ENCODE measurements at regions not wholly inside any gene's neighbourhood (a gene's known extent, or its start where the extent isn't known, plus 50 kb on each side); places are given as distances from the start of the nearest gene placed in this dataset.
"Not testable (repeated sequence)": the region's sequence is repeated elsewhere in the genome, so short reads cannot be mapped to it uniquely, and the experiment has no call there.

DNA sequence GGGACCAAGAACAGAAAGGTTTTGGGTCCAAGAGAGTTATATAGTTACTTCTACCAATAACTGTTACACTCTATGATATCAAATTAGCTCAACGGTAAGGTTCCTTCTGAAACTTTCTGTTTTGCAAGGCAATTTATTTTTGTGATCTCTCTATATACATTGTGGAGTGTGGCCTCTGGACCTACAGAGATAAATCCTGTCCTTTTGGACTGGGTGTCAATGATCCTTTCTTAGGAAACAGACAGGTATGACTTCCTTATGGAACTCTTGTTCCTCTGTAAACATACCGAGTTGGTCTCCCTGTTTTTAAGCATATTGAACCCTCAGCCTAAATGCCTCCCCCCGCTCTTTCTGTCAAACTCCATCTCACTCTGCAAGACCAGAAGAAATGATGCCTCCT lies 1117.8 kb downstream of the BCL11A start:
- DNase-seq (ENCODE audit: low spot score): no peak

DNA sequence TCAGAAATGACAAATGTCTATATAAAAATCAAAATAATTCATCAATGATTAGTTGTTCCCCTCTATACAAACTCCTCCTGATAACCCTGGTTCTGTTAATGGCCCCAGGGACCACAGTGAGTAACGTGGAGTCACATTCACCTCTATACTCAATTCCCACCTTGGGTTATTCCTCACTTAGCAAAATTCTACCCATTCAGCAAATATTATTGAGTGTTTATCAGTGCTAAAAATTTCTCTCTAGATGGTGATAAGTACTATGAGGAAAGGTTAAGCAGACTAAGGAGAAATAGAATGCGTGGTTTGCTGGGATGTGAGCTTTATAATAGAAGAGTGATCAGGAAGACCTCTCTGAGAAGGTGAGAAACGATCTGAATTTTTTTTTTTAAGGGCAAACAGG lies 1124.5 kb downstream of the BCL11A start:
- DNase-seq (ENCODE audit: low spot score): no peak

DNA sequence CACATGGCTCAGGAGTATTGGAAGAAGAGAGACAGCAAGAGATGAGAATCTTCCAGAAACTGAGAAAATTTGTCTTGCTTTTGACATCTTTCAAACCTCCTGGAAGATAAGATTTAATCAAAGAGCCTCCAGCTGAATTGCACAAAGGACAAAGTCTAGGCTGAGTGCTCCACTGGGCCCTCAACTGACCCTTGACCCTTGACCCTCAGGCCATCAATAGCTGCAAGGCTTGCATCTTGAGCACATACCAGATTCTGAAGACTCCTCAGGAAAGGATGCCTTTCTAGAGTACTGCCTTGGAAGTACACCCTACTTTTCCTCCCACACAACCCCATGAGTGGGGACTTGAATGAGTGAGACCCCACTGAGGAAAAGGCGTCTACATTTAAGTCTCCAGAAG lies 1125.5 kb downstream of the BCL11A start:
- no peak for DNase-seq (ENCODE audit: low spot score)

DNA sequence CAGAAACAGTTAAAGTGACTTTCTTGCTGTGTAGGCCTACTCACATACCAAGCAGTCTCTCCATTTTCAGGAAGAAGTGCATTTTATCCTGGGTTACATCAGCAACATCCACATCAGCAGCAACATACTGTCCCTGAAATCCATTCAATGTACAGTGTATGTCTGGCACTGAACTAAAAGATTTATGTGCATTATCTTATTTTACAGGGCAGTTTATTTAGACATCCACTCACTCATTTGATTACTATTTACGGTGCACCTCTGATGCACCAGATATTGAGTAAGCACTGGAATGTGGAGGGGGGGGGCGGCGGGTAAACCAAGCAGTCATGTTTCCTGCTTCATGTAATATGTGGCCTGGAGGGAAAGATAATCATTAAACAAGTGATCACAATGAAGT lies 1128.2 kb downstream of the BCL11A start:
- DNase-seq (ENCODE audit: low spot score): no peak

DNA sequence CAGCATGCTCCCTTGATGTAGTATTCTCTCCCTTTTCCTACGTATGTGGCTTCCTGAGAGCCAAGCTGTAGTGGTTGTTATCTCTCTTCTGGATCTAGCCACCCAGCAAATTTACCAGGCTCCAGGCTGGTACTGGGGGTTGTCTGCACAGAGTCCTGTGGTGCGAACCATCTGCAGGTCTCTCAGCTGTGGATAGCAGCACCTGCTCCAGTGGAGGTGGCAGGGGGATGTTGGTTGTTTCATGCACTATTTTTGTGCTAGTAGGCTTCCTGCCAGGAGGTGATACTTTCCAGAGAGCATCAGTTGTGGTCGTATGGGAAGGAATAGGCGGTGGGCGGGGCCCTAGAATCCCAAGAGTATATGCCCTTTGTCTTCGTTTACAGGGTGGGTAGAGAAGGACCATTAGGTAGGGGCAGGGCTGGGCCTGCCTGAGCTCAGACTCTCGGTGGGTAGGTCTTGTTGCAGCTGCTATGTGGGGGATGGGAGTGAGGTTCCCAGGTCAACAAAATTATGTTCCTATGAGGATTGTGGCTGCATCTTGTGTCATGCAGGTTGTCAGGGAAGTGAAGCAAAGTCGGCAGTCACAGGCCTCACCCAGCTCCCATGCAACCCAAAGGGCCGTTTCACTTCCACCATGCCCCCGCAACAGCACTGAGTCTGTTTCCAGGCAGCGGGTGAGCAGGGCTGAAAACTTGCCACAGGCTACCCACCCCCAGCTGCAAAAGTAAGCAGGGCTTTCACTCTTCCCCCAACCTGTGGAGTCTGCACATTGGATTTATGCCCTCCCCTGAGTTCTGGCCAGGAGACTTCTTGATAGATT lies 1139.5 kb downstream of the BCL11A start:
- no peak for DNase-seq (ENCODE audit: low spot score)

DNA sequence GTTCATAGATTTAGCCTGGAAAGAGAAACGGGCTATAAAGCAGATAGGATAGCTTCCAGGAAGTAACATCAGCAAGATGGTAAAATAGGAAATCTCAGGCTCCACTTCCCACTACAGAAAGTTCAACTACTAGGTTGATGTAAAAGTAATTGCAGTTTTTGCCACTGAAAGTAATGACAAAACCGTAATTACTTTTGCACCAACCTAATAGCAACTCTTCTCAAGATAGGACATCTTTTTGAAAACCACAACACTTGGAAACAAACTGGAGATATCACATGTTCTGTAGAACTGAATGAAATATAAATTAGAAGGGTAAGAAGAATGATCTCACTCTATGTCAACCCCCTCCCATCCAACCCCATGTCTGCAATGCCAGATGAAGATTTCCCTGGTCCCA lies 1154.3 kb downstream of the BCL11A start:
- no peak for DNase-seq (ENCODE audit: low spot score)

DNA sequence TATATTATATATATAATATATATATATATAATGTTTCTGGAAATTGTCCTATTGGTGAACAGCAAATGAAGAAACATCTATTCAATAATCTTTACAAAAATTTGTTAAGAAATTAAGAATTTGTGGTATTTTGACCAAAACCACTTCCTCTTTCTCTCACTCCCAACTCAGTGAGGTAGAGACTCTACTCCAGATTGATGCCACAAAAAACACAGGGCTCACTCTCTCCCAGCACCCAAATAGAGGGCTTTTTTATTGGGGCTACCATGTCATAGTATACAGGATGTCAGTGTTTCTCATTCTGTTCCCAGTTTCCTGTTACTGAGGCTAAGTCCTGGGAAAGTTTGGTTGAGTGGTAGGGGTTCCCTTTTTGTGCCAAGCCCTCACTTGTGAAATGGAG lies 1155.4 kb downstream of the BCL11A start:
- DNase-seq (ENCODE audit: low spot score): no peak

DNA sequence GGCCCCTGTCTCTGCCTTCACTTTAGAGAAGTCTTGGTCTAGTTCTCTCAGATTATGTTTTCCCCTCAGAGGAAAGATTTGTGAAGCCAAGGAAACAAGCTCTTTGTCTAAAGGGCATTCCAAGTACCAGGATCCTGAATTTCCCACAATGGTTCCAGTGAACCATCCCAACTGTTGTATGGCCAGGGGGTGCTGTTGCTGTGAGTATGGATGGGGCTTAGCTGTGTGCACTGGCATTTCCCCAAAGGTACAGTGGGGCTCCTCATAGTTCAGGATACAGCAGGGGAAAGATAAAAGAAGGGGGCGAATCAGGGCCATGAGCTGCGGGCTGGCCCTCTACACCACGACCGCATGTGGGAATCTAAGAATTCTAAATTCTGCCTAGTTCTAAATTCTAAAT lies 1154.0 kb upstream of the FANCL start:
- DNase-seq (ENCODE audit: low spot score): no peak

DNA sequence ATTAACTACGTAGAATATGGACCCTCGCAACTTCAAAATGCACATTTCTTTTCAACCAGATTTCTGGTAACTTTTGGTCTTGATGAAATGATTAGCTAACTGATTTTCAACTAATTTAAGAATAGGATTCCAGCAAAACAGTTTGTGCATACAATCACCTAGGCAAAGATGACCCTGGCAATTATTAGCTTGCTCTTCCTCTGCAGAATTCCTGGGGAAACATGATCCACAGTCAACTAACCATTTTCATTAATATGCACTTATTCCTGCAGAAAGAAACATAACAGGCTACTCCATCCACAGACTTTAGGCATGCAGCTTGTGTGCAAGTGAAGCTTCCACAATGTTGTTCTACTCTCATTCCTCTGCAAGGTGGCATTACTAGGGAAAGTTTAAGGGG lies 1150.8 kb upstream of the FANCL start:
- no peak for DNase-seq (ENCODE audit: low spot score)

DNA sequence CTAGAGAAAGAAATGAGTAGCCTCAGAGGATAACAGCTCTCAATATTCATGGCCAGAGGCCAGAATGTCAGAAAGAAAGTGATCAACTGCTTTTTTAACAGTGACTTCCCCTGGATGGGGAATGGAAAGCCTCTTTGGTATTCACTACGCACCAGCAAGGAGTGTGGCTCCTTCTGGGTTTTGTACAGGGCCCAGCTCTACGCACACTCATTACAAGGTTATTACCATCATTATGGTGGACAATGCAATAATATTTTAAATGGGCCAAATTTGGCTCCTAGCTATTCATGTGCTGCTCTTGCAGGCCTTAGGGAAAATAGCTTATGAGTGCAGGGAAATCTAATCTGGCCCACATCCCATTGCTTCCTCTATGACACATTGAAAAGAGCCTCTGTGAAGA lies 1149.5 kb upstream of the FANCL start:
- no peak for DNase-seq (ENCODE audit: low spot score)

DNA sequence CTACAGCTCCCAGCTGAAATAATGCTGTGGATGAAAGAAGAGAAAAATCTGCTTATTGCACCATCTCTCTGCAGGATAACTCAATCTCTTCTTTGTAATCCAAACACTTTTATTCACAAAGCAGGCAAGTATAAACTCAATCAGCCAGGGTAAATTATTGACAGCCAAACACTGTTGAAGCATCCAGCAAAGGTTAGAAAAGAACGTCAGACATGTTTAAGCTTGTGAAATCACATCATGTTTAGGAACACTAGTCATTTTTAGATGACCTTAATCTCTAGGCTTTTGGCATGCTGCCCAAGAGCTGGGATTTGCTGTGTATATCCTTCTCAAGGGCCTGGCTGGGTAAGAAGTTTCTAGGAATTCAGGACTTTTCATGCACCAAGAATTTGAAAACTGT lies 1148.1 kb upstream of the FANCL start:
- no peak for DNase-seq (ENCODE audit: low spot score)

DNA sequence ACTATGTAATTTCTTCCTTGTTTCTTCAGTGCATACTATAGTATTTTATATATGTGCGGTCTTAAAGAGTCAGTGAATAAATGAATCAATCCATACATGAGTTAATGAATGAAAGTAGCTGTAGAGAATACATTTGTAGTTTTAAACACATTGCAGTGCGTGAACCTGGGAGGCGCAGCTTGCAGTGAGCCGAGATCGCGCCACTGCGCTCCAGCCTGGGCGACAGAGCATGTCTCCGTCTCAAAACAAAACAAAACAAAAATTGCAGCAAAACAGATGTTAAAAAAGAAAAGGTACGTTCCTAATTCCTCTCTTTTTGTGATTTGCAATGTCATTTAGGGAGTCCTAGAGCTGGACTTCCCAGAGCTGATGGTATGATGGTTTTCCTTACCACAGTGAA lies 1144.8 kb upstream of the FANCL start:
- DNase-seq (ENCODE audit: low spot score): no peak

DNA sequence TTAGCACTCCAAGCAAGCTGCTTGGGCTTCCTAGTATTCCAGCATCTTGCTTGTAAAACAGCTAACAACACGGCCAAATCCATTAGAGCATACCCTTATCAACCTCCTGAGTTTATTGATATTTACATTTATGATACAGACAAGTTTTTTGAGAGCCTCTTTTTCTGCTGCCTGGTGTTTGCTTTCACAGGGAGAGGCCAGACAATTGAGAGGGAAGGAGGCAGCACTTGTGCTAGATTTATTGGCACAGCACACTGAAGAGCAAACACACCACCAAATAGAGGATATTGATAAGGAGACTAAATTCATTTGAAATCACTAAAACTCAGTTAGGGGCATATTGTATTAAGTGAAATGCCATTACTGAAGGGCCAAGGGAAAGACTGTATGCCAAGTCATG lies 1142.3 kb upstream of the FANCL start:
- no peak for DNase-seq (ENCODE audit: low spot score)

DNA sequence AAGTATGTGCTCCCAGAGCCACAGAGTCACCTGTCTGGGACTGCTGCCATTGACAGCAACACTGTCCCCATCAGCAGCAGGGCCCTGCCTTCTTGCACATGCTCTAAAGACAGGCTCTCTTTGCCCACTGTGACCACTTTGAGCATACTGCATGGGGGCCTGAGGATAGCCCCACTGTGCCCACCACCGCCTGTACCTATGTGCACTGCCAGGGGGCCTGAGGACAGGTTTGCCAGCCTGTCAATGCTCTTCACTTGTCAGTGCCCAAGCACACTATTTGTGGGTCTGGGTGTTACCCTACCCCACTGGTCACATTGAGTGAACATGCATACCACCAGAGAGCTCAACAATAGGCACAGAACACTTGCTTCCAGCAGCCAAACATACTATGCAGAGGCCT lies 1137.0 kb upstream of the FANCL start:
- DNase-seq (ENCODE audit: low spot score): no peak

DNA sequence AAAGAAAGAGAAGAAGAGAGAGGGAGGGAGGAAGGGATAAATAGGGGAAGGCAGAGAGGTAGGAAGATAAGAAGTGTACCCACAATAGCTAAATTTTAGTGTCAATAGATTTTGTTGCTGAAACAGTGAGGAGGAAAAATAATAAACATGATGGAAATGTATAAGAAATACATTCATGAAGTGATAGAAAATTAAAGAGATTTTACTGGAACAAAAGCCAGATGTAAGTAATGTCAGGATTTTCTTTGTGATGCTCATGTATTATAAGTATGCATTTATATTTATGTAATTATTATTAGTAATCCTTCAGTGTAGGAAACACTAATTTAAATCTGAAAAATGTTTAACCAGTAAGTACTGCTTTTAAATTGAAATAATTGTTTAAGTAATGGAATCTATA lies 1125.2 kb upstream of the FANCL start:
- DNase-seq (ENCODE audit: low spot score): no peak

DNA sequence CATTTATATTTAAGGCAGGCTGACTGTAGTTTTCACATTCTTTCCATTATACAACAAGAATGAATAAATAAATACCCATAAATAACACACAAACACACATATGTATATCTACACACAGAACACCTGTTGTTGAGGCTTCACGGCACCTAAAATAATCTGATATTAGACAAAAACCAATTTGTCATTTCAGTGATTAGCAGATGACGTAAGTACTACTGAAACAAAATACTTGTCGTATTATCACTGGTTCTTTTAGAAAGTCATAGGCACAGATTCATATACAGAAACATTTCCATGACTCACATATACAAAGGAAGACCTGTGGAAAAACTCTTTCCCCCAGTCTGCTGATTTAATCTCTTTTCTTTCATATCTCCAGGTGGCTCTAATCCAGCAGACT lies 1113.4 kb upstream of the FANCL start:
- DNase-seq (ENCODE audit: low spot score): no peak

DNA sequence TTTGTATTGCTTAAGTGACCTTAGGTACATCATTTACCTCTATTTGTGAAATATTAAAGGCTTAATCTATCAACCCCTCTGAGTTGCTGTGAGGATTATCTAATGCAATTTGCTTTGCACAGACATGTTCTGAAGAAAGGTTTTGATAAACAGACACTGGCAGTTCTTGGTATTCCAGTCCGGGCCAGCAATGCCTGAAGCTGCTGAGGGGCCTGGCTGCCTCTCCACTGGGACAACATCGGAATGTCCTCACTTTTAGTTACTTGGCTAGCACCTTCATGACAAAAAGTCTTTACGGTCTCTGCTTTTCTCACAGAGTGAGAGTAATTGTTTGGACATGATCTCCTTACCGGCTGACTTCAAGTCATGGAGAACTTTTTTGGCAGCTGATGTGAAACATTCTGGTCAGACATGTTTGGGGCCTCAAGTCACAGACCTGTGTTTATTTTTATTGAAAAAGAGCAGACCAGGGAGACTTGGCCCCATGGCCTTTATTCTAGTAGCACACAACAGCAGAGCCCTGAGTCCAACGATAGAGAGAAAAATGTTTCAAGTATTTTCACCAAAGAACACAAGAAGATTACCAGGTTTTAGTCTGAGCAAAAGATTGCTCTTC lies 1112.3 kb upstream of the FANCL start:
- DNase-seq (ENCODE audit: low spot score): no peak

DNA sequence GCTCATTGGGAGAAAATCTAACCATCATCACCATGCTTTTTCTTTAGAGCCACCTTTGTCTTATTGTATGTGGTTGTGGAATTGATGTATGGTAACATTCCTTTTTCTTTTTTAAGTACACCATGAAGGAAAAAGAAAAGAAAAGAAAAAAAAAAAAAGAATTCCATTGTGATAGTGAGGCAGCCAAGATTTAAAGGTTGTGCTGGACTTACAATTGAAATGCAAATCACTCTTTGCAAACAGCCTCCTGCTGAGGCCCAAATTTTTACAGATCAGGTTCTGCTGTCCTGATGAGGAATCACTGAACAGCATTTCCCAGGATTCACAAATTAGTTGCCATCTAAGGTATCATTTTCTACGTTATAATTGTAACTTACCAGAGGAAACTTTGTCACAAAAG lies 1101.0 kb upstream of the FANCL start:
- no peak for DNase-seq (ENCODE audit: low spot score)

DNA sequence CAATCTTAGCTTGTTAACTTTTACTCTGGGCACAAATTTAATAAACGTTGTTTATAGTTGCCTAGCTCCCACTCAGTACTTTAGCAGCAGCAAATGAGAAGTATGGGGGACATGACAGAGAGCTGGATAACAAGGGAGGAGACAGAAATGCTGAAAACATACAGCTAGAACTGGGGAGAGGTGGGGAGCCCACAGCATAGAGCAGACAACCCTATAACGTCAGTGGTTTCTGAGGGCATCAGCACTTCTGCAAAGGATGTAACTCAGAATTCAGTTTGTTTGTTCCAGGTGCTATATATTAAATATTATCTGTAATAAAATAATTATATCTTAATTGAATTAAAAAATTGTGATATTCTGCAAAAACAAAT lies 1098.7 kb upstream of the FANCL start:
- DNase-seq (ENCODE audit: low spot score): no peak

DNA sequence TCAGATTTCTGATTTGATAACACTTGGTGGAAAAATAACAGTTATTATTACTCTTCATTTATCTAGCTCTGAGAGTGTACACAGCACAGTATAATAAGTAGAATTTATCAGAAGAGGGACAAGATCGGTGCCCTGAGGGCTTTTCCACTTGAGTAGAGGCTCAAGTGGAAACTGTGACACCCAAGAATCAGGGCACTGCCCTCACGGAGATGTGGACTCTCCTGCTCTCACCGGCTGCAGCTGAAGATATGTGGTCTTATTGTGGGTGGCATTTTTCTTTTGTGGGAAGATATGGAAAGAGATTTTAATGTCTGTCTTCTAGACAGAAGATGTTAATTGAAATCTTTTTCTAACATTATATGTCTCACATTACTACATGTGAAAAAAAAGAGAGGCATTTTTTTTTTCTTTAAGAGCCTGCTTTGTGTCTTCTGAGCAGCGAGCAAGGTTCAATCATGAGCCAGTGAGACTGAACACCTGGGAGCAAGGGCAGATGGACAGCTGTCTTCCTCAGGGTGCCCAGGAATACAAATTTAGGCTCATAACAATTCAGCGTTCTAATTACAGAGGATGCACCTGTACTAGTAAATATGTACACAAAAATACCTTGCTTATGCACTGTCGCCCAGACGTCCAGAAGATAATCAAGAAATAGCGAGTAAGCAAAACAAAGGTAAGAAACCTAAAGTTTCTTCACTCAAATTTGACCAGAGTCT lies 1098.2 kb upstream of the FANCL start:
- no peak for DNase-seq (ENCODE audit: low spot score)

DNA sequence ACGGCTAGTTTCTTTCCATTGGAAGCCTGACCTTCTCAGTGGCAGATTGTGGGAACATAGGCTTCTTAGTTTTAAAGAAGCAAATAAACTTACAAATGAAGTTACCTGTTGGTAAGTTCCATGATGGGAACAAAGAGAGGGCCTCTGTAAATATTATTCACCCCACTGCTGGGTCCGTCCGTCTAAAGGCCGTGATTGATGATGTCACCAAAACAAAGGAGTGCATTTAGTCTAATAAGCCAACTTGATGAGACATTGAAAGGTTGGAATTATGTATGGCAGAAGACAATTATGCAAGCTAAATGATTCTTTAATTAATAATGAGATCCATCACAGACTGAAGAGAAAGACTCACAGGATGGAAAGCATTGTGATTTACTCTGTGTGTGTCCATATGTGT lies 1091.9 kb upstream of the FANCL start:
- DNase-seq (ENCODE audit: low spot score): no peak

DNA sequence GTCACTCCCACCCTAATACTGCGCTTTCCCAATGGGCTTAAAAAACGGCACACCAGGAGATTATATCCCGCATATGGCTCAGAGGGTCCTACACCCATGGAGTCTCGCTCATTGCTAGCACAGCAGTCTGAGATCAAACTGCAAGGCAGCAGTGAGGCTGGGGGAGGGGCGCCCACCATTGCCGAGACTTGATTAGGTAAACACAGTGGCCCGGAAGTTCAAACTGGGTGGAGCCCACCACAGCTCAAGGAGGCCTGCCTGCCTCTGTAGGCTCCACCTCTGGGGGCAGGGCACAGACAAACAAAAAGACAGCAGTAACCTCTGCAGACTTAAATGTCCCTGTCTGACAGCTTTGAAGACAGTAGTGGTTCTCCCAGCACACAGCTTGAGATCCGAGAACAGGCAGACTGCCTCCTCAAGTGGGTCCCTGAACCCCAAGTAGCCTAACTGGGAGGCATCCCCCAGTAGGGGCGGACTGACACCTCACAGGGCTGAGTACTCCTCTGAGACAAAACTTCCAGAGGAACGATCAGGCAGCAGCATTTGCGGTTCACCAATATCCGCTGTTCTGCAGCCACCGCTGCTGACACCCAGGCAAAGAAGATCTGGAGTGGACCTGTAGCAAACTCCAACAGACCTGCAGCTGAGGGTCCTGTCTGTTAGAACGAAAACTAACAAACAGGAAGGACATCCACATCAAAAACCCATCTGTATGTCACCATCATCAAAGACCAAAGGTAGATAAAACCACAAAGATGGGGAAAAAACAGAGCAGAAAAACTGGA lies 1085.6 kb upstream of the FANCL start:
- not testable (repeated sequence) for DNase-seq (ENCODE audit: low spot score)

DNA sequence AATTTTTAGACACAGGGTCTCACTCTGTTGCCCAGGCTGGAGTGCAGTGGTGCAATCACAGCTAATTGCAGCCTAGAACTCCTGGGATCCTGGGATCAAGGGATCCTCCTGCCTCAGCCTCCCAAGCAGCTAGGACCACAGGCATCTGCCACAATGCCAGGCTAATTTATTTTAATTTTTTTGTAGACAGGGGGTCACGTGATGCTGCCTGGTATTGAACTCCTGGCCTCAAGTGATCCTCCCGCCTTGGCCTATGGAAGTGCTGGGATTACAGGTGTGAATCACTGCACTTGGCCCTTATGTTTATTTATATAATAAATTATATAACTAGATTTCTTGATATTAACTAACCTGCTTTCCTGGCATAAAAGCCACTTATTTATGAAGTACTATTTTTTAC lies 1081.7 kb upstream of the FANCL start:
- no peak for DNase-seq (ENCODE audit: low spot score)

All from AG08395 (cell line).